ENCODE measurements at regions not wholly inside any gene's neighbourhood (a gene's known extent, or its start where the extent isn't known, plus 50 kb on each side); places are given as distances from the start of the nearest gene placed in this dataset.
A peak's percentile ranks its signal among the peaks of the same experiment; 100 is the strongest.

GRCh38 chr15:91703274-91703673 is 150.2 kb upstream of the SLCO3A1 start:
- WGBS = 90% methylated on average over 2 of the region's 2 CpGs
- Histone ChIP-seq H3K4me1 (ENCODE audit: control insufficient read depth, insufficient read depth, low read length) (peaks cover 4% of the 10 kb centered on the region), H3K27ac (ENCODE audit: low read length) (no peak overlapping the region), H3K9me3 (ENCODE audit: control insufficient read depth, low read length) (no peaks in the 10 kb centered on the region), H3K4me3 (ENCODE audit: low read length) (no peak overlapping the region), H3K27me3 (ENCODE audit: control insufficient read depth, insufficient read depth) (no peaks in the 10 kb centered on the region)
- no peak for DNase-seq
- intact Hi-C loops (cut with DNase I) = loop anchor here in 3 of 4 donors (5.0 to 10.0 kb wide), 7 partner anchors 144 to 408 kb away; partner anchors contain the start of gene SLCO3A1 (in 1 of the 3)
- ATAC-seq = no peak

- 60% methylated on average over 5 of the region's 5 CpGs for whole genome bisulfite sequencing
- intact Hi-C loops (cut with DNase I) = loop anchor here in 3 of 4 donors (5.0 to 10.0 kb wide), 7 partner anchors 143 to 410 kb away; partner anchors contain the start of gene SLCO3A1 (in 1 of the 3)
- no peak overlapping the region for H3K4me3 ChIP-seq (ENCODE audit: low read length)
- DNase-seq (peak in 1 of 3 donors; percentile 45), ATAC-seq (peak in 1 of 2 donors; percentile 64)
- H3K27me3 ChIP-seq (ENCODE audit: control insufficient read depth, insufficient read depth) = no peaks in the 10 kb centered on the region
- H3K27ac ChIP-seq (ENCODE audit: low read length) = no peak overlapping the region
- peaks cover 4% of the 10 kb centered on the region for H3K4me1 ChIP-seq (ENCODE audit: control insufficient read depth, insufficient read depth, low read length)
- no peaks in the 10 kb centered on the region for H3K9me3 ChIP-seq (ENCODE audit: control insufficient read depth, low read length)
Measured at GRCh38 chr15:91704343-91704742, 149.2 kb upstream of the SLCO3A1 start.

GRCh38 chr15:91706322-91707032 is 147.0 kb upstream of the SLCO3A1 start:
- ATAC-seq (peak; percentile 85 to 87), DNase-seq (peak; percentile 78 to 80 (median 79))
- peaks cover 4% of the 10 kb centered on the region for H3K4me1 ChIP-seq (ENCODE audit: control insufficient read depth, insufficient read depth, low read length)
- no peak overlapping the region for H3K27ac ChIP-seq (ENCODE audit: low read length)
- no peaks in the 10 kb centered on the region for H3K9me3 ChIP-seq (ENCODE audit: control insufficient read depth, low read length)
- H3K4me3 ChIP-seq (ENCODE audit: low read length) = no peak overlapping the region
- 14% methylated on average over 9 of the region's 9 CpGs for WGBS
- no peaks in the 10 kb centered on the region for H3K27me3 ChIP-seq (ENCODE audit: control insufficient read depth, insufficient read depth)
- intact Hi-C loops (cut with DNase I) = loop anchor here in 3 of 4 donors (5.0 to 10.0 kb wide), 6 partner anchors 148 to 412 kb away; partner anchors contain the start of gene SLCO3A1 (in 1 of the 3)

- H3K9me3 ChIP-seq (ENCODE audit: control insufficient read depth, low read length) = no peaks in the 10 kb centered on the region
- no peak overlapping the region for H3K4me3 ChIP-seq (ENCODE audit: low read length)
- DNase-seq (no peak), ATAC-seq (no peak)
- WGBS = 70% methylated on average over 3 of the region's 3 CpGs
- peaks cover 1% of the 10 kb centered on the region for H3K4me1 ChIP-seq (ENCODE audit: control insufficient read depth, insufficient read depth, low read length)
- H3K27ac ChIP-seq (ENCODE audit: low read length) = no peak overlapping the region
- intact Hi-C loops (cut with DNase I) = loop anchor here in 2 of 4 donors (5.0 kb wide), 2 partner anchors 142 to 367 kb away; partner anchors contain the start of gene SLCO3A1 (in 1 of the 2)
- H3K27me3 ChIP-seq (ENCODE audit: control insufficient read depth, insufficient read depth) = no peaks in the 10 kb centered on the region
Measured at GRCh38 chr15:91710080-91710698, 143.3 kb upstream of the SLCO3A1 start.

GRCh38 chr15:91711384-91712033 is 142.0 kb upstream of the SLCO3A1 start:
- intact Hi-C loops (cut with DNase I) = loop anchor here in 2 of 4 donors (5.0 kb wide), 2 partner anchors 141 to 366 kb away; partner anchors contain the start of gene SLCO3A1 (in 1 of the 2)
- Histone ChIP-seq H3K4me3 (ENCODE audit: low read length) (no peak overlapping the region), H3K4me1 (ENCODE audit: control insufficient read depth, insufficient read depth, low read length) (no peaks in the 10 kb centered on the region), H3K27me3 (ENCODE audit: control insufficient read depth, insufficient read depth) (no peaks in the 10 kb centered on the region), H3K27ac (ENCODE audit: low read length) (no peak overlapping the region), H3K9me3 (ENCODE audit: control insufficient read depth, low read length) (no peaks in the 10 kb centered on the region)
- WGBS = 81% methylated on average over 9 of the region's 9 CpGs
- no peak for ATAC-seq
- no peak for DNase-seq

- H3K9me3 ChIP-seq (ENCODE audit: control insufficient read depth, low read length) = no peaks in the 10 kb centered on the region
- DNase-seq (no peak), ATAC-seq (no peak)
- no peaks in the 10 kb centered on the region for H3K4me1 ChIP-seq (ENCODE audit: control insufficient read depth, insufficient read depth, low read length)
- 81% methylated on average over 7 of the region's 7 CpGs for WGBS
- intact Hi-C loops (cut with DNase I) = loop anchor here in 2 of 4 donors (5.0 kb wide), 2 partner anchors 140 to 365 kb away; partner anchors contain the start of gene SLCO3A1 (in 1 of the 2)
- no peak overlapping the region for H3K4me3 ChIP-seq (ENCODE audit: low read length)
- no peaks in the 10 kb centered on the region for H3K27me3 ChIP-seq (ENCODE audit: control insufficient read depth, insufficient read depth)
- no peak overlapping the region for H3K27ac ChIP-seq (ENCODE audit: low read length)
Measured at GRCh38 chr15:91712286-91712685, 141.2 kb upstream of the SLCO3A1 start.

- H3K27me3 ChIP-seq (ENCODE audit: control insufficient read depth, insufficient read depth) = no peaks in the 10 kb centered on the region
- ATAC-seq (no peak), DNase-seq (no peak)
- no peaks in the 10 kb centered on the region for H3K4me1 ChIP-seq (ENCODE audit: control insufficient read depth, insufficient read depth, low read length)
- H3K9me3 ChIP-seq (ENCODE audit: control insufficient read depth, low read length) = no peaks in the 10 kb centered on the region
- intact Hi-C loops (cut with DNase I) = no loop called here
- WGBS = 54% methylated on average over 3 of the region's 3 CpGs
- no peak overlapping the region for H3K27ac ChIP-seq (ENCODE audit: low read length)
- H3K4me3 ChIP-seq (ENCODE audit: low read length) = no peak overlapping the region
Measured at GRCh38 chr15:91716536-91716935, 137.0 kb upstream of the SLCO3A1 start.

GRCh38 chr15:91717811-91718210 is 135.7 kb upstream of the SLCO3A1 start:
- Histone ChIP-seq H3K27me3 (ENCODE audit: control insufficient read depth, insufficient read depth) (no peaks in the 10 kb centered on the region), H3K4me1 (ENCODE audit: control insufficient read depth, insufficient read depth, low read length) (no peaks in the 10 kb centered on the region), H3K4me3 (ENCODE audit: low read length) (no peak overlapping the region), H3K9me3 (ENCODE audit: control insufficient read depth, low read length) (no peaks in the 10 kb centered on the region), H3K27ac (ENCODE audit: low read length) (no peak overlapping the region)
- 67% methylated on average over 3 of the region's 3 CpGs for WGBS
- intact Hi-C loops (cut with DNase I) = no loop called here
- no peak for ATAC-seq
- DNase-seq = no peak

- 84% methylated on average over 6 of the region's 6 CpGs for WGBS
- no peaks in the 10 kb centered on the region for H3K4me1 ChIP-seq (ENCODE audit: control insufficient read depth, insufficient read depth, low read length)
- no peak for DNase-seq
- intact Hi-C loops (cut with DNase I) = no loop called here
- no peak overlapping the region for H3K27ac ChIP-seq (ENCODE audit: low read length)
- no peak for ATAC-seq
- no peak overlapping the region for H3K4me3 ChIP-seq (ENCODE audit: low read length)
- peaks cover 3% of the 10 kb centered on the region for H3K27me3 ChIP-seq (ENCODE audit: control insufficient read depth, insufficient read depth)
- H3K9me3 ChIP-seq (ENCODE audit: control insufficient read depth, low read length) = no peaks in the 10 kb centered on the region
Measured at GRCh38 chr15:91723959-91724358, 129.5 kb upstream of the SLCO3A1 start.

- no peak for ATAC-seq
- H3K4me3 ChIP-seq (ENCODE audit: low read length) = no peak overlapping the region
- no peaks in the 10 kb centered on the region for H3K4me1 ChIP-seq (ENCODE audit: control insufficient read depth, insufficient read depth, low read length)
- no peak for DNase-seq
- H3K27me3 ChIP-seq (ENCODE audit: control insufficient read depth, insufficient read depth) = no peaks in the 10 kb centered on the region
- H3K9me3 ChIP-seq (ENCODE audit: control insufficient read depth, low read length) = no peaks in the 10 kb centered on the region
- H3K27ac ChIP-seq (ENCODE audit: low read length) = no peak overlapping the region
- 83% methylated on average over 6 of the region's 6 CpGs for WGBS
- intact Hi-C loops (cut with DNase I) = no loop called here
Measured at GRCh38 chr15:91733661-91734060, 119.8 kb upstream of the SLCO3A1 start.
